OCI-LY3 (cell line): ENCODE measurements at regions not wholly inside any gene's neighbourhood (a gene's known extent, or its start where the extent isn't known, plus 50 kb on each side); places are given as distances from the start of the nearest gene placed in this dataset.
A peak's percentile ranks its signal among the peaks of the same experiment; 100 is the strongest.
"Not testable (repeated sequence)": the region's sequence is repeated elsewhere in the genome, so short reads cannot be mapped to it uniquely, and the experiment has no call there.

ENCODE experiments used
- H2AFZ ChIP-seq: fragments of 200-600, 300-600 bp; shearing (Covaris generic); 2 replicates; pipeline ENCODE4 v1.6.0; 2014; ENCODE audit warnings: antibody characterized with exemption, low read depth, low read length
- H3K27ac ChIP-seq: fragments of 200-600, 300-600 bp; sonication (generic); 2 replicates; pipeline ENCODE4 v1.5.1; 2014; ENCODE audit warnings: mild to moderate bottlenecking, low read length, moderate library complexity, mixed read lengths
- H3K27me3 ChIP-seq: fragments of 200-600, 300-600 bp; sonication (generic); 2 replicates; pipeline ENCODE4 v1.6.1; 2014; ENCODE audit warnings: low read depth, low read length, mixed read lengths
- H3K36me3 ChIP-seq: fragments of 200-600, 300-600 bp; sonication (generic); replicated peaks from 2 replicates; pipeline ENCODE3; 2014; ENCODE audit warnings: low read depth, low read length, mixed read lengths
- H3K4me1 ChIP-seq: fragments of 300-600, 200-600 bp; sonication (generic); 2 replicates; pipeline ENCODE4 v1.6.1; 2014; ENCODE audit warnings: low read length, mixed read lengths
- H3K4me2 ChIP-seq: fragments of 200-600, 300-600 bp; sonication (generic); 2 replicates; pipeline ENCODE4 v1.6.1; 2014; ENCODE audit warnings: low read length, mixed read lengths
- H3K4me3 ChIP-seq: fragments of 300-600, 200-600 bp; sonication (generic); 2 replicates; pipeline ENCODE4 v1.5.1; 2014; ENCODE audit warnings: antibody characterized with exemption, mild to moderate bottlenecking, low read length, moderate library complexity
- H3K79me2 ChIP-seq: fragments of 300-600, 200-600 bp; shearing (Covaris generic); 2 replicates; pipeline ENCODE4 v1.6.1; 2014; ENCODE audit warnings: mild to moderate bottlenecking, low read length, mixed read lengths
- H3K9ac ChIP-seq: fragments of 300-600, 200-600 bp; shearing (Covaris generic); 2 replicates; pipeline ENCODE4 v1.6.0; 2014; ENCODE audit warnings: mild to moderate bottlenecking, low read length, moderate library complexity
- H3K9me3 ChIP-seq: fragments of 200-600, 300-600 bp; shearing (Covaris generic); 2 replicates; pipeline ENCODE4 v1.6.1; 2014; ENCODE audit warnings: low read length, mixed read lengths; ENCODE audit not compliant: insufficient read depth
- H4K20me1 ChIP-seq: fragments of 200-600, 300-600 bp; sonication (generic); 2 replicates; pipeline ENCODE4 v1.6.1; 2016; ENCODE audit warnings: low read length, mixed read lengths; ENCODE audit not compliant: insufficient read depth
- EZH2phosphoT487 ChIP-seq: fragments of 200-600 bp; shearing (Covaris generic); IDR thresholded peaks from 2 replicates; pipeline ENCODE4 v1.6.1; 2018; ENCODE audit warnings: antibody characterized with exemption, mixed run types, low read depth
- TF ChIP-seq, protein P1 (sequence below): fragments of 200-600, 300-600 bp; sonication (generic); IDR thresholded peaks from 2 replicates; pipeline ENCODE4 v1.5.1; 2014; ENCODE audit warnings: antibody characterized with exemption, low read length, low read depth

DNA sequence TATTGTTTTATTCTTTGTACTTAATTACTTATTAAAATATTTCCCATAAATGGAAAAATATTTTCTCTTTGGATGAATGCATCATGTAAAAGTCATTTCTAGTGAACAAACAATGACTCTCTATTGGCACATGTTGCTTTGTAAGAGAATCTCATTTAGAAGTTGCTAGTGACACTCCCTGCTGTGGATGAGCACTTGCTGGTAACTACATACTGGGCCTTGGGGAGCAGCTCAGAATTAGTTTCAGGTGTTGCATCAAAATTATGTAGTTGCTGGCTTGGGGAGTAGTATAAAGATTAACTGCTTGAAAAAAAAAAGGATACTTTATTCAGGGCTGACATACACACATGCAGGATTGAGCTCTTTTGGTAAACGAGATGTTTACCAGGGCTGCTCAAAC lies 80.3 kb upstream of the KCNAB1 start:
- Histone ChIP-seq H3K27me3 (no peaks in the 10 kb centered on the region), H3K9me3 (no peaks in the 10 kb centered on the region), H3K4me3 (no peak overlapping the region), H3K27ac (no peak overlapping the region), H3K4me1 (no peaks in the 10 kb centered on the region), H3K4me2 (no peak overlapping the region), H2AFZ (no peak overlapping the region), H3K9ac (no peak overlapping the region), H4K20me1 (no peaks in the 10 kb centered on the region), H3K36me3 (no peaks in the 10 kb centered on the region), H3K79me2 (no peaks in the 10 kb centered on the region)
- no peak for TF ChIP-seq EZH2phosphoT487
- TF ChIP-seq, protein P1, sequence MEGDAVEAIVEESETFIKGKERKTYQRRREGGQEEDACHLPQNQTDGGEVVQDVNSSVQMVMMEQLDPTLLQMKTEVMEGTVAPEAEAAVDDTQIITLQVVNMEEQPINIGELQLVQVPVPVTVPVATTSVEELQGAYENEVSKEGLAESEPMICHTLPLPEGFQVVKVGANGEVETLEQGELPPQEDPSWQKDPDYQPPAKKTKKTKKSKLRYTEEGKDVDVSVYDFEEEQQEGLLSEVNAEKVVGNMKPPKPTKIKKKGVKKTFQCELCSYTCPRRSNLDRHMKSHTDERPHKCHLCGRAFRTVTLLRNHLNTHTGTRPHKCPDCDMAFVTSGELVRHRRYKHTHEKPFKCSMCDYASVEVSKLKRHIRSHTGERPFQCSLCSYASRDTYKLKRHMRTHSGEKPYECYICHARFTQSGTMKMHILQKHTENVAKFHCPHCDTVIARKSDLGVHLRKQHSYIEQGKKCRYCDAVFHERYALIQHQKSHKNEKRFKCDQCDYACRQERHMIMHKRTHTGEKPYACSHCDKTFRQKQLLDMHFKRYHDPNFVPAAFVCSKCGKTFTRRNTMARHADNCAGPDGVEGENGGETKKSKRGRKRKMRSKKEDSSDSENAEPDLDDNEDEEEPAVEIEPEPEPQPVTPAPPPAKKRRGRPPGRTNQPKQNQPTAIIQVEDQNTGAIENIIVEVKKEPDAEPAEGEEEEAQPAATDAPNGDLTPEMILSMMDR: no peak

DNA sequence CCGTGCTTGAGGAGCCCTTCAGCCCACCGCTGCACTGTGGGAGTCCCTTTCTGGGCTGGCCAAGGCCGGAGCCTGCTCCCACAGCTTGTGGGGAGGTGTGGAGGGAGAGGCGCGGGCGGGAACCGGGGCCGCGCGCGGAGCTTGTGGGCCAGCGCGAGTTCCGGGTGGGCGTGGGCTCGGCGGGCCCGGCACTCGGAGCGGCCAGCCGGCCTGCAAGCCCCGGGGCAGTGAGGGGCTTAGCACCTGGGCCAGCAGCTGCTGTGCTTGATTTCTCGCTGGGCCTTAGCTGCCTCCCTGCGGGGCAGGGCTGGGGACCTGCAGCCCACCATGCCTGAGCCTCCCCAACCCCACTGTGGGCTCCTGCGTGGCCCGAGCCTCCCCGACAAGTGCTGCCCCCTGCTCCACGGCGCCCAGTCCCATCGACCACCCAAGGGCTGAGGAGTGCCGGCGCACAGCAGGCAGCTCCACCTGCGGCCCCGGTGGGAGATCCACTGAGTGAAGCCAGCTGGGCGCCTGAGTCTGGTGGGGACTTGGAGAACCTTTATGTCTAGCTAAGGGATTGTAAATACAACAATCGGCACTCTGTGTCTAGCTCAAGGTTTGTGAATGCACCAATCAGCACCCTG lies 79.0 kb upstream of the KCNAB1 start:
- H4K20me1 ChIP-seq, H3K4me3 ChIP-seq, H3K27ac ChIP-seq, H3K79me2 ChIP-seq, H3K9ac ChIP-seq, H3K9me3 ChIP-seq, H2AFZ ChIP-seq, H3K36me3 ChIP-seq, H3K4me2 ChIP-seq, H3K27me3 ChIP-seq, H3K4me1 ChIP-seq: not testable (repeated sequence)

DNA sequence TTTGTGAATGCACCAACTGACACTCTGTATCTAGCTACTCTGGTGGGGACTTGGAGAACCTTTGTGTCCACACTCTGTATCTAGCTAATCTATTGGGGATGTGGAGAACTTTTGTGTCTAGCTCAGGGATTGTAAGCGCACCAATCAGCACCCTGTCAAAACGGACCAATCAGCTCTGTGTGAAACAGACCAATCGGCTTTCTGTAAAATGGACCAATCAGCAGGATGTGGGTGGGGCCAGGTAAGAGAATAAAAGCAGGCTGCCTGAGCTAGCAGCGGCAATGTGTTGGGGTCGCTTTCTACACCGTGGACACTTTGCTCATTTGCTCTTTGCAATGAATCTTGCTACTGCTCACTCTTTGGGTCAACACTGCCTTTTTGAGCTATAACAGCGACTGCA lies 78.5 kb upstream of the KCNAB1 start:
- H4K20me1 ChIP-seq, H3K36me3 ChIP-seq, H2AFZ ChIP-seq, H3K79me2 ChIP-seq, H3K27me3 ChIP-seq, H3K4me2 ChIP-seq, H3K9me3 ChIP-seq, H3K27ac ChIP-seq, H3K9ac ChIP-seq, H3K4me1 ChIP-seq, H3K4me3 ChIP-seq: not testable (repeated sequence)

DNA sequence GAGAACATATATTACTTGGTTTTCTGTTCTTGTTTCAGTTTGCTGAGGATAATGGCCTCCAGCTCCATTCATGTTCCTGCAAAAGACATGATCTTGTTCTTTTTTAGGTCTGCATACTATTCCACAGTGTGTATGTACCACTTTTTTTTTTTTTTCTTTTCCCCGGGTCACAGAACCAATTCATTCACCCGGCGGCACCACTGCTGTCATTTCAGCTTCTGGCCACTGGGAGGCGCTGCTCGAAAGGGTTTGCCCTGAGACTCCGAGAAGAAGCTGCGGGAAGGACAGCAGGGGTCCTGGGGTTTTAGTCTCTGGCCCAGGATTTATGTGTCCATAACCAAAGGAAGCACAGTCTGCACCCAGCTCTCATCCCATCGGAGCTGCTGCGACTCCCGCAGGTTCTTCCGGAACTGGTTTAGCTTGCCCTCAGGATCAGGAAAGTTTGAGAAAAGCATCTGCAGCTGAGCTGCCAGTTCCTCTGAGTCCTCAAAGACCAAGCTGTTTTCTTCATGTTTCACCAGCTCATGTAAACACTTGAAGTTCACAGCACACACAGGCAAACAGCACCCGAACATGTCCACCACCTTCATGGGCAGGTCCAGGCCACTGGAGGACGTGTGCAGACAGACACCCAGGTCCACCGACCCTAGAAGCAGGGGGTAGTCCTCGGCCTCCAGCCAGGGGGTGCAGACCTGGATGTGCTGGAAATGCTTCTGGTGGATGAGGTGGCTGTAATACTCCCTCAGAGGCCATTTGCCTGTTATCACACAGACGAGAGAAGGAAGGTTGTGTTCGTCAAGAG lies 76.3 kb upstream of the KCNAB1 start:
- Histone ChIP-seq H3K4me2 (peak overlapping the region; percentile 66), H2AFZ (peak overlapping the region; percentile 70; the same call in 1 of the 2 replicates), H3K4me3 (peak overlapping the region; percentile 50; the same call in 1 of the 2 replicates)
- H3K9me3 ChIP-seq, H3K79me2 ChIP-seq, H3K4me1 ChIP-seq, H3K9ac ChIP-seq, H3K27me3 ChIP-seq, H4K20me1 ChIP-seq, H3K36me3 ChIP-seq, H3K27ac ChIP-seq: not testable (repeated sequence)
- TF ChIP-seq, protein P1: peak; percentile 68

DNA sequence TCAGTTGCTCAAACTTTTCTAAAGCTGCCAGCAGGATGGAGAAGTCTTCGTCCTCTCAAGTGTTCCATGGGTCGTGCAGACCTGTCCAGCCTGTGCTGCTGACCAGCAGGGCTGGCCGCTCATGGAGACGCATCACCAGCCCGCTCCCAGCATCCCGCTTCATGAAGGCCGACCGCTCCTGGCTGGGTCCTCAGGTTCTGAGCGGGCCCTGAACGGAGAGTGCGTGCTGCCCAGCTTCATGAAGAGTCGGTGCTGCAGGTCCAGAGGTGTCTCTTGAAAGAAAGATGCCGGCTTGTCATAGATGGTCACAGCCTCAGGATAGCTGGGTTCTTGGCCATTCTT lies 75.8 kb upstream of the KCNAB1 start:
- H3K36me3 ChIP-seq: no peaks in the 10 kb centered on the region
- no peak overlapping the region for H3K27ac ChIP-seq
- no peaks in the 10 kb centered on the region for H3K4me1 ChIP-seq
- H4K20me1 ChIP-seq: no peaks in the 10 kb centered on the region
- TF ChIP-seq EZH2phosphoT487: no peak
- TF ChIP-seq, protein P1: no peak
- H3K27me3 ChIP-seq: no peaks in the 10 kb centered on the region
- no peak overlapping the region for H3K9ac ChIP-seq
- no peak overlapping the region for H2AFZ ChIP-seq
- no peaks in the 10 kb centered on the region for H3K9me3 ChIP-seq
- H3K79me2 ChIP-seq: no peaks in the 10 kb centered on the region
- peak overlapping the region; percentile 66; the same call in 1 of the 2 replicates for H3K4me2 ChIP-seq
- no peak overlapping the region for H3K4me3 ChIP-seq

DNA sequence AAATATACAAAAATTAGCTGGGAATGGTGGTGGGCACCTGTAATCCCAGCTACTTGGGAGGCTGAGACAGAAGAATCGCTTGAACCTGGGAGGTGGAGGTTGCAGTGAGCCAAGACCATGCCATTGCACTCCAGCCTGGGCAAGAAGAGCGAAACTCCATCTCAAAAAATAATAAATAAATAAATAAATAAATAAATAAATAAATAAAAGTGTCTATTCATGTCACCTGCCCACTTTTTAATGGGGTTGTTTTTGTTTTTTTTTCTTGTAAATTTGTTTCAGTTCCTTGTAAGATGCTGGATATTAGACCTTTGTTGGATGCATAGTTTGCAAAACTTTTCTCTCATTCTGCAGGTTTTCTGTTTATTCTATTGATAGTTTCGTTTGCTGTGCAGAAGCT lies 71.9 kb upstream of the KCNAB1 start:
- H4K20me1 ChIP-seq, H2AFZ ChIP-seq, H3K4me3 ChIP-seq, H3K9ac ChIP-seq, H3K4me1 ChIP-seq, H3K36me3 ChIP-seq, H3K9me3 ChIP-seq, H3K27ac ChIP-seq, H3K27me3 ChIP-seq, H3K79me2 ChIP-seq, H3K4me2 ChIP-seq: not testable (repeated sequence)
